CD4-positive, alpha-beta T cell (primary cell): ENCODE measurements at regions not wholly inside any gene's neighbourhood (a gene's known extent, or its start where the extent isn't known, plus 50 kb on each side); places are given as distances from the start of the nearest gene placed in this dataset.

Source experiments
- ATAC-seq: fragments of 200-7000 bp; cut with Tn5 transposase; one replicate; pipeline ENCODE4 v1.10.0; 2022; ENCODE audit warnings: mild to moderate bottlenecking; ENCODE audit not compliant: poor library complexity
- CTCF ChIA-PET: fragments of 350-600 bp; sonication (Branson Sonifier 250); formaldehyde crosslinking; loops from one replicate; lab custom pipeline; 2021; ENCODE audit warnings: antibody characterized with exemption, inconsistent platforms; lab: Charles Lee
- POLR2A ChIA-PET: fragments of 350-600 bp; sonication (Branson Sonifier 250); formaldehyde crosslinking; loops from one replicate; lab custom pipeline; 2021; ENCODE audit warnings: antibody characterized with exemption, inconsistent platforms; lab: Charles Lee
- DNase-seq, 14 experiments: peaks; one replicate each; pipeline ENCODE4 v3.0.0-alpha.2; 2013 to 2020; ENCODE audit warnings: mixed read lengths in 2 of 14
- H3K27ac ChIP-seq, 2 donors: one replicate each; pipeline versions ENCODE4 v1.5.1 to v1.7.0; 2013; ENCODE audit warnings: low read length in 2 of 2, low read depth in 1 of 2, mild to moderate bottlenecking in 1 of 2
- H3K27me3 ChIP-seq, 2 experiments: 1 replicate in 1 of 2; 2 replicates in 1 of 2; pipeline versions ENCODE4 v1.6.1 to v1.7.0; 2013; ENCODE audit warnings: low read length in 2 of 2, control low read depth in 1 of 2, mild to moderate bottlenecking in 1 of 2, moderate library complexity in 1 of 2; ENCODE audit not compliant: insufficient read depth in 2 of 2, control insufficient read depth in 1 of 2
- H3K36me3 ChIP-seq: one replicate; pipeline ENCODE4 v1.6.1; 2013; ENCODE audit warnings: low read length, control low read depth; ENCODE audit not compliant: insufficient read depth
- H3K4me1 ChIP-seq: one replicate; pipeline ENCODE4 v1.6.1; 2013; ENCODE audit warnings: low read length, control low read depth; ENCODE audit not compliant: insufficient read depth
- H3K4me3 ChIP-seq: one replicate; pipeline ENCODE4 v1.5.1; 2013; ENCODE audit warnings: mild to moderate bottlenecking, low read length, moderate library complexity
- H3K9me3 ChIP-seq, 2 experiments: 1 replicate in 1 of 2; 2 replicates in 1 of 2; pipeline versions ENCODE4 v1.6.1 to v1.7.0; 2013; ENCODE audit warnings: low read length in 2 of 2, mild to moderate bottlenecking in 2 of 2, control low read depth in 1 of 2, moderate library complexity in 1 of 2; ENCODE audit not compliant: control insufficient read depth in 1 of 2, insufficient read depth in 1 of 2
- H3K27ac Mint-ChIP-seq: one replicate; pipeline ENCODE4 v1.8.0; 2020; ENCODE audit warnings: mixed read lengths
- H3K27me3 Mint-ChIP-seq: one replicate; pipeline ENCODE4 v1.8.0; 2021; ENCODE audit warnings: mixed read lengths
- H3K36me3 Mint-ChIP-seq: one replicate; pipeline ENCODE4 v1.8.0; 2021; ENCODE audit warnings: low read depth, mixed read lengths
- H3K4me1 Mint-ChIP-seq: one replicate; pipeline ENCODE4 v1.8.0; 2021; ENCODE audit warnings: low read depth, mixed read lengths
- H3K4me3 Mint-ChIP-seq: one replicate; pipeline ENCODE4 v1.8.0; 2020; ENCODE audit warnings: mild to moderate bottlenecking, mixed read lengths
- H3K9me3 Mint-ChIP-seq: one replicate; pipeline ENCODE4 v1.8.0; 2020; ENCODE audit warnings: mixed read lengths
- intact Hi-C, 2 experiments: fragments of 100-400 bp; cut with DNase I in 1 of 2; cut with micrococcal nuclease in 1 of 2; formaldehyde crosslinking; loops; one replicate each; pipeline versions ENCODE4 v1.15.1 to v1.9.0; 2023 to 2025; cut with DNase I, micrococcal nuclease
- TF ChIP-seq, protein P1 (sequence below): fragments of 200-600 bp; IDR thresholded peaks from one replicate; pipeline ENCODE4 v1.8.0; 2022; ENCODE audit warnings: antibody characterized with exemption, mild to moderate bottlenecking

DNA sequence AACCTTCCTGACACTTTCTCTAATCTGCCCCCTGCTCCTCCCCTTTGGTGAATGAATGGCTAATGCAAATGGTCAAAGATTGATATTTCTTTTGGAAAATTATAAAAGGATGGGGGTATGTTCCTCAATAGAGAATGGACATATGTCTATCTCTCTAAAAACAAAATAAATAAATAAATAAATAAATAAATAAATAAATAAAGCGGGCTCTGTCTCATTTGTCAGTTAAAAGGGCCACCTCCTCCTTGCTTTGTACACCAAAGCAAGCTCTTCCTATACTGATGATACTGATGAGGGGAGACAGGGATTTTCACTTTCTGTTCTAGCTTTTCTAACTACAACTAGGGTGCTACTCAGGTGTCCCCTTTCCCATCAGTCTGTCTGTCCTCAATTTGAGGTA is 135.5 kb upstream of the SPACA1 start:
- H3K27me3 Mint-ChIP-seq, result peaks cover 4% of the 10 kb centered on the region
- no peak overlapping the region for H3K4me3 Mint-ChIP-seq
- Histone ChIP-seq H3K27me3 (peaks cover 0 to 7% of the 10 kb centered on the region in 2 experiments), H3K9me3 (no peaks in the 10 kb centered on the region), H3K4me1 (peaks cover 6% of the 10 kb centered on the region), H3K27ac (no peak overlapping the region), H3K4me3 (no peak overlapping the region), H3K36me3 (no peaks in the 10 kb centered on the region)
- no peak for ATAC-seq
- no peaks in the 10 kb centered on the region for H3K36me3 Mint-ChIP-seq
- POLR2A ChIA-PET, result no interaction called here
- CTCF ChIA-PET, result no interaction called here
- H3K9me3 Mint-ChIP-seq, result no peaks in the 10 kb centered on the region
- DNase-seq, result no peak
- TF ChIP-seq, protein P1, sequence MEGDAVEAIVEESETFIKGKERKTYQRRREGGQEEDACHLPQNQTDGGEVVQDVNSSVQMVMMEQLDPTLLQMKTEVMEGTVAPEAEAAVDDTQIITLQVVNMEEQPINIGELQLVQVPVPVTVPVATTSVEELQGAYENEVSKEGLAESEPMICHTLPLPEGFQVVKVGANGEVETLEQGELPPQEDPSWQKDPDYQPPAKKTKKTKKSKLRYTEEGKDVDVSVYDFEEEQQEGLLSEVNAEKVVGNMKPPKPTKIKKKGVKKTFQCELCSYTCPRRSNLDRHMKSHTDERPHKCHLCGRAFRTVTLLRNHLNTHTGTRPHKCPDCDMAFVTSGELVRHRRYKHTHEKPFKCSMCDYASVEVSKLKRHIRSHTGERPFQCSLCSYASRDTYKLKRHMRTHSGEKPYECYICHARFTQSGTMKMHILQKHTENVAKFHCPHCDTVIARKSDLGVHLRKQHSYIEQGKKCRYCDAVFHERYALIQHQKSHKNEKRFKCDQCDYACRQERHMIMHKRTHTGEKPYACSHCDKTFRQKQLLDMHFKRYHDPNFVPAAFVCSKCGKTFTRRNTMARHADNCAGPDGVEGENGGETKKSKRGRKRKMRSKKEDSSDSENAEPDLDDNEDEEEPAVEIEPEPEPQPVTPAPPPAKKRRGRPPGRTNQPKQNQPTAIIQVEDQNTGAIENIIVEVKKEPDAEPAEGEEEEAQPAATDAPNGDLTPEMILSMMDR, result no peak
- intact Hi-C loops, result no loop called here
- no peak overlapping the region for H3K27ac Mint-ChIP-seq
- H3K4me1 Mint-ChIP-seq, result peaks cover 39% of the 10 kb centered on the region

DNA sequence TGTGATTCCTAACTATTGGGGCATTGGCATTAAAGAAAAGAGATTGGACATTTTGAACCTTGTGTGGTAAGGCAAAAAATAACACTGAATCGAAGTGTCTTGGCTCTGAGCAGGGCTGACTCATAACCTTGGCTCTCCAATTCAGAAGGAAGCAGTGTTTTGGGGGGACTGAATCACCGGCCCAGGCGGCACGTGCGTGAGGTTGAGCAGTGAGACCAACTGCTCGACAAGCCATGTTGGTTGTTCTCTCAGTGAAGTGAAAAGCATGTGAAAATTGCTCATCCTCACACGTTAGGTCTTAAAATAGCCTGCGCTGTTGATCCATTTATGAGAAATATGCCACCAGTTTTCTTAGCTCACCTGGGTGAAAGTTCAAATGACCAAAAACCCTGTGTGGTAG is 137.8 kb upstream of the SPACA1 start:
- peaks cover 6% of the 10 kb centered on the region for H3K4me1 ChIP-seq
- TF ChIP-seq, protein P1, result no peak
- Mint-ChIP-seq H3K36me3 (no peaks in the 10 kb centered on the region), H3K27me3 (peaks cover 4% of the 10 kb centered on the region), H3K9me3 (no peaks in the 10 kb centered on the region), H3K4me3 (no peak overlapping the region), H3K4me1 (peaks cover 32% of the 10 kb centered on the region), H3K27ac (no peak overlapping the region)
- intact Hi-C loops, result no loop called here
- no peak for ATAC-seq
- no peaks in the 10 kb centered on the region for H3K36me3 ChIP-seq
- no peaks in the 10 kb centered on the region for H3K9me3 ChIP-seq
- H3K4me3 ChIP-seq, result no peak overlapping the region
- H3K27ac ChIP-seq, result no peak overlapping the region
- DNase-seq, result no peak
- ChIA-PET POLR2A (no interaction called here), CTCF (no interaction called here)
- H3K27me3 ChIP-seq, result peaks cover 0 to 7% of the 10 kb centered on the region in 2 experiments

DNA sequence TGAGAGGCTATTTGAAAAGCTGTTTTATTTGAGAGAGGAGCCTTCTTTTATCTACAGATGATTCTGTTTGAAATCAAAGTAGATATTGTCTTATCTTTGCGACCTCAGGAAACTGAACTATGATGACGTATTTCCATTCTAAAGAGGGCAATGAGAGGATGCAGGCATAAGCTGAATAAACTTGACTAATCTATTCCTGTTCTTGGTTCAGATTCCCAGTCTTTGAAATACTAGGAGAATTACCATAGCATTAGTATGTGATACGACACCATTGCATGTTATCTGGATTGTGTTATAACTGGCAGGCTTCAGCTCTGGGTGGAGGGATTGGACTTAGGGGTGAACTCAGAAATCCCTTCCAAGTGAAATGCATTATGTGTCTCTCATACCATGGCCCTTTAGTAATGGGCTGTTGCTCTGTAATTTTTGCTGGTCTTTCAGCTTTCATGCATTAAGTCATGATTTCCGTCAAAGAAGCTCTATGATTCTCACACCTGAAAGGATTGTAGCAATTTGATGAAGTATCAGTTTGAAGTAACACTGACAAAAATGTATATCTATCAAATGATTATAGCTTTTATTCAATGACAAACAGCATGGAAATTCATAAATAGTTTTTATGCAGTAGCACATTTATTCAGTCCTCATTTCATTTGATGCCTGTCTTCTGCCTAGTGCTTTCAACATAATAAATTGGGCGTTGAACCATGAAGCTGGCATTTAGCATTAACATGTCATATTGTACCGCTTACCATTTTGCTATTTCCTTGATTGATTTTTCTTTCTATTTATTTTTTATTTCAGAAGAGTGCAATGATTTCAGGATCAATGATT is 138.4 kb upstream of the SPACA1 start:
- no peak overlapping the region for H3K4me3 ChIP-seq
- no peaks in the 10 kb centered on the region for H3K36me3 Mint-ChIP-seq
- peaks cover 4% of the 10 kb centered on the region for H3K27me3 Mint-ChIP-seq
- H3K9me3 ChIP-seq, result no peaks in the 10 kb centered on the region
- TF ChIP-seq, protein P1, result no peak
- H3K4me1 Mint-ChIP-seq, result peaks cover 29% of the 10 kb centered on the region
- intact Hi-C loops, result no loop called here
- H3K9me3 Mint-ChIP-seq, result no peaks in the 10 kb centered on the region
- H3K27me3 ChIP-seq, result peaks cover 0 to 7% of the 10 kb centered on the region in 2 experiments
- ChIA-PET POLR2A (no interaction called here), CTCF (no interaction called here)
- H3K4me3 Mint-ChIP-seq, result no peak overlapping the region
- ATAC-seq, result no peak
- H3K36me3 ChIP-seq, result no peaks in the 10 kb centered on the region
- H3K27ac Mint-ChIP-seq, result no peak overlapping the region
- peak in 1 of 14 experiments; percentile 13 for DNase-seq
- H3K27ac ChIP-seq, result no peak overlapping the region
- H3K4me1 ChIP-seq, result peaks cover 6% of the 10 kb centered on the region
